IPS-18c (cell line): ENCODE measurements at regions not wholly inside any gene's neighbourhood (a gene's known extent, or its start where the extent isn't known, plus 50 kb on each side); places are given as distances from the start of the nearest gene placed in this dataset.

Experiments
- H3K4me3 ChIP-seq: 2 replicates; pipeline ENCODE4 v1.7.0; 2013; ENCODE audit warnings: low read depth, mild to moderate bottlenecking, low read length, moderate library complexity; ENCODE audit not compliant: insufficient read depth
- H3K9me3 ChIP-seq: one replicate; pipeline ENCODE4 v1.6.1; 2013; ENCODE audit warnings: mild to moderate bottlenecking, low read length, moderate library complexity; ENCODE audit not compliant: control insufficient read depth, insufficient read depth

DNA sequence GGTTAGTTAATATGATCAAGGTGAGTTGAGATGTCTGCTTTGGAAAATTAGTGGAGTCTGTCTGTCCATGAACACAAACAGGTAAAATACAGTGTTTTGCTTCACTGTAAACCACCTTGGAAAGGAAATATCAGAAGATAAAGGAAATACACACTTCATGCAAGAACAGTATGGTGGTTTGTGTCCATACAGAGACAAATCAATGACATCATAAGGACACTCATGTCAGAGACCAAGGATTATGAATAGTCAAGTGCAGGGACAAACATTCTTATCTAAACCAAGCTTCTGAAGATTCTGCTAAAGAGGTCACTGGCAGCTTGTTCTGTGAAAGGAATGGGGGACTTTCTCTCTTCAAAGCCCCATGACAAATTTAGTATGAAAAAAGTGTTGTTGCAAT, 322.9 kb upstream of the F9 start:
- Histone ChIP-seq H3K9me3 (no peaks in the 10 kb centered on the region), H3K4me3 (no peak overlapping the region)

DNA sequence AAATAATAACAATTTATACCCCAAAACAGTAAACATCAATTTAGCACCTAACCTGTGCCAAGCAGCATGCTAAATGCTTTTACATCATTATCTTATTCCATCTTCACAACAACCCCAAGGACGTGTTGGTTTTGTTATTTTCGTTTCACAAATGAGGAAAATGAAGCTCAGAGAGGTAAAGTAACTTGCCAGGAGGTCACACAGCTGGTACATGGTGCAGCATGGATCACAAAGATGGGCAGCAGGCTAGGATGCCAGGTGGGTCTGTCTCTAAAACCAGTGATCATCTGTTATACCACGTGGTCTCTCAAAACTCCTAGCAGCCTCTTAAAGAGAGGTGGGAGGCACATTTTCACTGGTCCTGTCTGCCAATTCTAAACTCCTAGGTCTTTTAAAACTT, 323.6 kb upstream of the F9 start:
- no peak overlapping the region for H3K4me3 ChIP-seq
- peaks cover 4% of the 10 kb centered on the region for H3K9me3 ChIP-seq

DNA sequence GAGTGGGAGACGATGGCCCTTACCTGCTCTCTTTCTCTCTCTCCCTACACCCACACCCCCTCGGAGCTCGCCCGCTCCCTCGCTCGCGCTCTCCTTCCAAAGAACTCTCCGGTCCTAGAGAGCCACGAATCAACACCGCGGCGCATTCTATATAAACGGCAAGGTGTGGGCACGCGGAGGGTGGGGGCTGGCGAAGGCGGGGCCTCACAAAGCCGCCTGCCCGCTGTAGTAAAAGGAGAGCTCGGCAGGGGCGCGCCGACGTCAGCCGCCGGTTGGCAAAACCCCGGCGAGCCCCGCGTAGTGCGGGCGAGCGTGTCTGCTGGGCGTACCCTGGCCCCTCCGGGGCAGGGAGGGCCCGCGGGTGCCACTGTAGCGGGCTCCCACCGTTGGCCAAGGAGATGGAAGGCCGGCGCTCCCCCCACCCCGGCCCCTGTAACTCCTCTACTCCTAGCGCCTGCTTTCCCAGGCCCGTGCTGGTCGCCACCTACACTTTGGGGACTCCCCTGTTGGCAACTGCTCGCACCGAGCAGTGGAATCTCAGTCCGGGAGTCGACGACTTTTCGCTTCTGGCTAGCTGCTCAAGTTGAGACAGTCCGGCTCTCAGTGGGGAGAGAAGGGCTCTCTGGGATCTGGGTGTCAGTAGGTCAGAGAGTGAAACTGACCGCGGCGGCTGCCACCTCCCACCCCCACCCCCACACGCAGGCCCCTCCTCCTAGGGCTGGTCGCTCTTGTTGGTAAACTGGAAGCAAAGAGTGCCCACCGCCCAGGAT, 325.5 kb upstream of the F9 start:
- Histone ChIP-seq H3K9me3 (peaks cover 4% of the 10 kb centered on the region), H3K4me3 (peak overlapping the region; percentile 51; the same call in 1 of the 2 replicates)

DNA sequence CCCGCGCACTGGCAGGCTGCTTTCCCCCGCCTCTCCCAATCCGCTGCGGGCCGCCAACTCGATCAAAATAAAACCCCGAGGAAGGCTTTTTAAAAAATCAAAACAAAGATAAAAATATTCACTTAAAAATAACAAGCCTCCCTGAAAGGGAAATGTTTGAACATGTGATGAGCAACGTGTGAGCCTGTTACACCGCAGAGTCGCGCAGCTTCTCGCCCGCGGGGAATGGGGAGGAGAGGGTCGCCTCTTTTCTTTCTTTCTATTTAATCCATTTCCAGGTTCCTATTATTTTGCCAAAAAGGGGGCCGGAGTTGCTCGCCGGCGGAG, 326.0 kb upstream of the F9 start:
- Histone ChIP-seq H3K9me3 (peaks cover 4% of the 10 kb centered on the region), H3K4me3 (peak overlapping the region; percentile 51)

DNA sequence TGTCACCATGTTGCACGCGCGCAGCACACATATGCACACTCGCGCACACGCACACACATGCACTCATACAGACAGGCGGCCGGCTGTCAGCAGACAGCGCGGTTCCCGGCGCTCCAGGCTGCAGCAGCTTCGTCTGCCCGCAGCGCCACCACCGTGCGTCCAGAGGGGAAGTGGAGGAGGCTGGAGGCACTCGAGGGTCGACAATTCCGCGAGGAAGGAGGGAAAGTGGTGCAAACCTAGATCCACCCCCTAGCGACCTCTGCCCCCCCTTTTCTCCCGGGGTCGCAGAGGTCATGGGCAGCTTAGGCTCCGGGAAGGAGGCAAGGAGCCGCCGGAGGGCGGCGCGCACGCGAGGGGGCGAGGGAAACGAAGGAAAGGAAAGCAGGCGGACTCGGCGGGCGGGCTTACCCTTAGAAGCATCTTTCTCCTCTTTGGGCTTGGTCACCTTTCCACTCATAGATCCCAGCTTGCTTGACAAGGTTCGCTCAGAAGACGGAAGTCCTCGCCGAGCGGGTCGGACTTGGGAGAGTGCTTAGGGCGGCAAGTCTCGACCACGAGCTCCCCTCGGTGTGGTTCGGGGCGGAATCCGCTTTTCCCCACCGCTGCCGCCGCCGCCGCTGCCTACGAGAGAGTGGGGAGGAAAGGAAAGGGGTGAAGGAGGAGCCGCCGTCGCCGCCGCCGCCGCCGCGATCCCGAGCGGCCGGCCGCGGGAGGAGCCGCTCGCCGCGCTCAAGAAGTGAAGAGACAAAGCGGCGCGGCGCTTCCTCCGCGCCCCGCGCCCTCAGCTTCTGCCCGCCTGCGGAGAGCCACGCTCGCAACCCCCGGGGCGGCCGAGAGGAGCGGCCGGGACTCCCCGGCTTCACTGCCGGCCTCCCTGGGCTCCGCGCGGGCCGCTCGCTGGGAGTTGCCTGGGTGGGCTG, 326.6 kb upstream of the F9 start:
- Histone ChIP-seq H3K4me3 (peak overlapping the region; percentile 51), H3K9me3 (peaks cover 4% of the 10 kb centered on the region)

DNA sequence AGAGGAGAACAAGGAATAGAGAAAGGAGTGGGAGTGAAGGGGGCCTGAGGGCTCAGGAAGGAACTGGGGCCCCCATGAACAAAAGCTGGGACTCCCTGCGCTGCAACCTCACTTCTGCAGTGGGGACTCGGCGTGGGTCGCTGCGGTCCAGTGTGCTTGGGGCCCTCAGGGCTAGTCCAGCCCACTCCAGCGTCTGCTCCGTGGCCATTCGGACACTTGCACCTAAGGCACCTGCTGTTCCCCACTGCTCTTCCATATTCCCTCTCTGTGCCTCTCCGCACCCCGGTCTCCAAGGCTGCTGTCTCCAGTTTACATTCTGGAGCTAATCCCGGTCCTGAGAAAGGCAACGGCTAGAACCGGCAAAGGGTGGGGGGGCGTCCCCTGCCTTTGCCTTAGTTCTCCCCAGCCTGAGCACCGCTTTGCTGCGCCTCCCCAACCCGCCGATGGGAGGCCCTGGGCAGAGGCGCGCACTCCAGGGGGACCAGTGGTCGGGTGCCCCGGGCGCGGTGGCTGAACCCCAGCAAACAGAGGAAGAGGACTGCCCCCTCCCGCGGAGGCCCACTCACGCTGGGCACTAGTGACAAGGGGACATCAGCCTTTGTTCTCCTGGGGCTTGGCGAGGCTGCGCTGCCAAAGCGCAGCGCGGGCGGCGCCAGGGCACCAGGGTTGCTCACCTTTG, 327.7 kb upstream of the F9 start:
- peak overlapping the region; percentile 51 for H3K4me3 ChIP-seq
- H3K9me3 ChIP-seq, result peaks cover 4% of the 10 kb centered on the region

DNA sequence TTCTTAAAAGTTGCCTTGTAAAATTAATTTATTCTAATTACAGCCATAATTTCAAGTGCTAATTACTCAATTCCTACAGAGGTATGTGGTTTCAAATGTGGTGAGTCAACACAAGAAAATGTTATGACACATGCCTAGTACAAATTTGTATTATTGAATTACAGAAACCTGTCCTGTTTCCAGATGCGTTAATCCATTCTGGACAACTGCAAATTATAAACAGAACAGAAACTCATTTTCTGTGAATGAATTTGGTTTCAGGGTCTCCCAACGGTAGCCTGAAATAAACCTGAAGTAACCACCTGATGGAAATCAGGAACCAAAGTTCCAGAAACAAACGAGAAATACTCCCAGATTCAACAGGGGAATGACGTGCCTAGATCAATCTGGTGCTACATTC, 328.6 kb upstream of the F9 start:
- H3K9me3 ChIP-seq, result peaks cover 4% of the 10 kb centered on the region
- peak overlapping the region; percentile 31; the same call in 1 of the 2 replicates for H3K4me3 ChIP-seq

DNA sequence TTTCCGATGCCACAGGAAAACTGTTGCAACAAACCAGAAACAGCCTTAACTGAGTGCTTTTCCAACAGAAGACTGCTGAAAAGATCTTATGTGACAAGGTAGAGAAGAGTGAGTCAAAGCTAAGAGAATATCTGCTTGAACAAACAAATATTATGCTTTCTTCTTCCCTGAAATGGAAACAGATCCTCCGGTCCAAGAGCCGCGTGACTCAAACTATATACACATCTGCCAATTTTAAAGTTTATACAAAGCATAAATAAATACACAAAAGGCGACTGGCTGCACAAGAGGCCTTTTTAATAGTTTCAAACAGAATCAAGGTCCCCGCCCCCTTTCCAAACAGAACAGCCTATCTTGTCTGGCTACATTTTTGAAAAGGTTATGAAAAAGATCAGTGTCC, 329.7 kb upstream of the F9 start:
- no peak overlapping the region for H3K4me3 ChIP-seq

DNA sequence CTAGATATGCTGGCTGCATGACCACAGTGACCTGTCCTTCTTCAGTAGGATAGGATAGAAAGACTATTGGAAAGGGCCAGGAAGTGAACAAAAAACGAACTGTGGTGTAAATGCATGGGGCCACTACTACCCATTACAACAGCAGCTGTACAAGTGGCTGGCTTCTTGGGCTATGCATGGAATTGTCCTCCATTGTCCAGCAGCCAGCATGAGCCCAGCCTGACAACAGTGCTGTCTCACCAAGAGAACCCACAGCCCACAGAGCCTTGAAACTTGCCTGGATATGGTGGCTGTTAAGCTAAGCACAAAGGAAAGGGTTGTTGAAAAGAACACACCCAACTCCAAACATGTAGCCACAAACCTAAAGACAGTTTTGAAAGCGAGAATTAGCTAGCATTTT, 330.2 kb upstream of the F9 start:
- Histone ChIP-seq H3K4me3 (no peak overlapping the region), H3K9me3 (peaks cover 4% of the 10 kb centered on the region)

More for the DNA sequence above, 329.7 kb upstream of the F9 start:
- H3K9me3 ChIP-seq, result peaks cover 4% of the 10 kb centered on the region

DNA sequence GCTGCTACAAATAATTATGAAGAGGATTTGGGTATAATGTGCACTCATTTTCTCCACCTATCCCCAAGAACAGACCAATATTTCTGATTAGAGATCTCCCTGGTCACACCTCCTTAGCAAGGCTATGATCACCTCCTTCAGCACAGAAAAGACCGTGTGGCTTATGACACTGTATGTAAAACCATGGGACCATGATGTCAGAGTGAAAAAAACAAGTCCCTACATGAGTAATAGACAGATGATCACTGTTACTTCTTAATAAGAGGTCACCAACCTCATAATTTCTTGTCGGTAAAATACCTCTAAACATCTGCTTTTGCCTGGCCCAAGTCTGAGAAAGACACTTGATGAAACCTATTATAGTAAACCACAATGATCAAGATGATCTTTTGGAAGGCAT, 330.6 kb upstream of the F9 start:
- peaks cover 4% of the 10 kb centered on the region for H3K9me3 ChIP-seq
- no peak overlapping the region for H3K4me3 ChIP-seq

DNA sequence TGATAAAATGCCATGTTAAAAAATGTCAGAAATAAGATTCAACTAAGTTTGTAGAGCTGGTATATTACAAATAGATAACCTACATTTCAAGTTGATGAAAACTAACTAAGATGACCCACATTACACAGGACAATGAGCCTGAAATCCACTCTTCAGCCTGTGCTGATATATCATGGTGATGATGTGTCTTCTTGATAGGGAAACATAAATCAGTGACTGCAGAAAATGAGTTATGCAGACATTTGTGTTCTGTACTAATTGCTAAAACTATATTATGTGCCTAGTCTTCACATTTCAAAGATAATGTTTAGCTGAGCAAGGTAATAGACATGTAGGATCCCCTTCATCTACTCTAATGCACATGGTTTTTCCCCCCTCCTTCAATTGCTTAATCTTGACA, 331.6 kb upstream of the F9 start:
- Histone ChIP-seq H3K4me3 (no peak overlapping the region), H3K9me3 (peaks cover 4% of the 10 kb centered on the region)

DNA sequence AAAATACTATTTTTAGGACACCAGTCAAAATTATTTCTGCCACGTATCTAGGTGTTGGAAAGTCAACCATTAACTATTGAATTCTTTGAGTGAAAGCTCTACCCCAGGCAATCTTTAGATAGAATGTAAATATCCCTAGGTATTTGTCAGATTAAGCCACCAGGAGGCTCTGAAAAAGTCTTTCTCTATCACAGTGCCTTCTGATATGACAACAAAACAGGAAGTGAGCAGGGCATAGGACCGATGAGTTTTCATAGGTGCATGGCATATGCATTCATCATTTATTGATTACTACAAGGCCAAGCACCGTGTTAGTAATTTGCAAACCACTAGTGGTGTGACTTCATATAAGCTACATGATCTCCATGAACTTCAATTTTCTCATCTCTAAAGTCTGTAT, 333.6 kb upstream of the F9 start:
- H3K4me3 ChIP-seq, result no peak overlapping the region

DNA sequence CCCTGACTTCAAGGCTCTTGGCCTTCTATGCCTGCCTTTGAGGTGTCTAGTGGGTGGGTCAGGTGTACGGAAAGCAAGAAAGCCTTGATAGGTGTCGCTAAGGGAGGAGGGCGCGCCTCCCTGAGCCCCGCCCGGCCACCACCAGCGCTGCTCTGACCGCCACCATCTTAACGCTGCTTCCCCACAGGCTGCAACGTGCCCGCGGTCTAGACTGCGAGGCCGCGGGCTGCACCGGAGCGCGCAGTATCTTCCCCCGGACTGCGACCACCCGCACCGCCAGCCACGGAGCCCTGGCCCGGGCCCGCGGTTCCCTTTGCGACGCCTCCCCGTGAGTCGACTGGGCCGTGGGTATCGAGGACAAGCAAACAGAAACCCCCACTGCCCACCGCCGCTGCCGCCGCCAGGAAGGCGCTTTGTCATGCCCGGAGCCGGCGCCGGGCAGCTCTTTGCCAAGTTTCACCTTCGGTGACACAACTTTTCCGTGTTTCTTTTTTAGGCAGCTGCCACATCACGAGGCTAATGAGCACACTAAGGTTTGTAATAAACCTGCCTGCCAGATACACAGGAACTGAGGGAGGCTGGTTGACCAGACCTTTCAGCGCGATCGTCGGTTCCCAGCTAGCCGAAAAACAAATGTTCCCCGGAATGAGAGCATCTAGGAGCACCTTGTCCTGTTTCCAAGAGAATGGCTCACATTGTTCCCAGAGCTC, 335.8 kb upstream of the F9 start:
- Histone ChIP-seq H3K9me3 (no peaks in the 10 kb centered on the region), H3K4me3 (peak overlapping the region; percentile 36; the same call in 1 of the 2 replicates)

More for the DNA sequence above, 333.6 kb upstream of the F9 start:
- H3K9me3 ChIP-seq, result no peaks in the 10 kb centered on the region

DNA sequence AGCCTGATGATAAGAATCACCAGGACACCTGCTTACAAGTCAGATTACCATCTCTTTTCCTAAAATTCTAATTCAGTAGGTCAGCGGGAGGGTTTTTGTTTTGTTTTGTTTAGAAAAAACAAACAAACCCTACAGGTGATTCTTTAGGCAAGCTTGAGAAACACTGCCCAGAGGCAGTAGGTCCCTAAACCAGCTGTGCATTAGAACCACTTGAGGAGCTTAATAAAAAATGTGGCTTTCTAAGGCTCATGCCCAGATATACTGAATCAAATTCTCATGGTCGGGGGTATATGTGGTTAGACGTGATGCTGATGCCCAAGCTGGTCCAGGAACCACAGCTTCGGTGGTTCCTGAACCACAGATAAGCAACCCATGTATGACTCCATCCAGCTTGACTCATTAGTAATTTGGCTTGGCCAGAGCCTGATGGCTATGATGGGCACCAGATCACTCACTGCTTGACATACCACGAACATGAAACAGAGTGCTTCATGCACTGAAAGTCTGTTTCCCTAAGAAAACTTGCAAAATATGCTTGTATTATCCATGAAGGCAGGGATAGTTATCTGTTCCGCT, 338.1 kb upstream of the F9 start:
- Histone ChIP-seq H3K9me3 (no peaks in the 10 kb centered on the region), H3K4me3 (no peak overlapping the region)

DNA sequence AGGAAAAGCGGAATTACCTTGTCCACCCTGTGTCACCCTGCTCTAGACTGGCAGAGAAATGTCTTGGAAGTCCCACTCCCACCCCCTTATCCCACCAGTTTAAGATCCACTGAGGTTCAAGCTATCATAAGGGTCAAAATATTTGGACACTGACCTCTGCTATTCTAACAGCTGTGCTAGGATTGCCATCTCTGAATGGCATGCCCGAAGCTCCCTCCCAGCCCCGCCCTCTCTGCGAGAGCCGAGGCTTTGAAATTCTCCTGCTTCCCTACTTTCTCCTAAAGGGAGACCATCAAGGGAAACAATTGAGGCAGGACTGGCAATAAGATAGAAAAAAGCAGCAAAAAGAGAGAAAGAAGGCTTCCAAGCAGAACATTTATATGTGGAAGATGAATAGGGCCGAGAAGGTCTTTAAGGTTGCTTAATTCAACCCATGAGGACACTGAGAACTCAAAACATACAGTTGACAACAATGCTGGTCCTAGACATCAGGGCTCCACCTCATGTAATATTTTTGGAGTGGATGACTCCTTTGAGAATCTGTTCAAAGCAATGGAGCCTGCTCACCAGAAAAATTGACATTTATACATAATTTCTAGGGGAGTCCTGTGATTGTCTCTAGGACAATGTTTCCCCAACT, 338.7 kb upstream of the F9 start:
- Histone ChIP-seq H3K9me3 (no peaks in the 10 kb centered on the region), H3K4me3 (no peak overlapping the region)

DNA sequence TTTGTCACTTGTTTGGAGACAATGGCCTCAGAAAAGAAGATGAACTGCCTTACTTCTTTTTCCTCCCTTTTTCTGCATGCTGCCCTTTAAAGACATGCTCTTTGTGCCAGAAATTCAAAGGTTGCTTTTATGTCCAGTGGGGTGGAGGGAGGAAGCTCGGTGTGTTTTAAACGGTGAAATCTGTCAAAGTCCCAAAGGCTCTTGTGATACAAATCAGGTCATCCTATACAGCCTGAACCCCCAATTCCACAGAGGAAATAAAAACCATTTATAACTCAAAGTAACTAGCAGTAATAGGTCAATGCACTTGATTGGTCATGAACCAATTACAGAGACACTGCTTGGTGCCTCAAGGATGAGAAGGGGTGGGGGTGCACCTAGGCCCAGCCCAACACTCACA, 339.3 kb upstream of the F9 start:
- H3K4me3 ChIP-seq, result no peak overlapping the region
- no peaks in the 10 kb centered on the region for H3K9me3 ChIP-seq
